GM03348 (cell line): ENCODE measurements at regions not wholly inside any gene's neighbourhood (a gene's known extent, or its start where the extent isn't known, plus 50 kb on each side); places are given as distances from the start of the nearest gene placed in this dataset.
"Not testable (repeated sequence)": the region's sequence is repeated elsewhere in the genome, so short reads cannot be mapped to it uniquely, and the experiment has no call there.

Experiments
- DNase-seq: peaks from one replicate; pipeline ENCODE4 v3.0.0; 2012; ENCODE audit warnings: low spot score

DNA sequence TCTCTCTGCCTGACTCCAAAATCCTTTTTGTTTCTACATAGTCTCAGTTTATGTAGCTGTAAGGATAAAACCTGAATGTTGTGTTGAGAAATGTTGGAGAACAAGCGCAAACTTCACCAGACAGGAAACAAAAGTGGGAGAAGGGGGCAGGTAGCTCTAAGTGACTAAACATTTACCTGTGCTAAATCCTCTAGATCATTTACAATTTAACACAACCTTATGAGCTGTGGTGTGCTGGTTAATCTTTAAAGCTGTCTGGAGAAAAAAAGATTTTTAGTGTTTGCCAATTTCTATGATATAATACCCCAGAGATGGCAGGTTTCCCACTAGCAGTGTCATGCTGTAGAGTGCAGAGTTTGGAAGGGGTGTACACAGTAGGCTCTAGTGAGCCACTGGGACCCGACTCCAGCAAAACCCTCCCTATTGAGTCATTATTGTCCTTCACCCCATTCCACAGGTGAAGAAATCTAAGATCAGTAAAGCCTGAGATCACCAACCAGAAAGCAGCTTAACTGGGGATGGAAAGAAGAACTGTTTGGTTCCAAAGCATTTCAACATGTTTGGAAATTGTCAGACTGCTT lies 992.0 kb downstream of the DCDC2C start:
- no peak for DNase-seq

GRCh38 chr2:4715065-4715464 lies 977.1 kb upstream of the SOX11 start:
- DNase-seq = no peak

DNA sequence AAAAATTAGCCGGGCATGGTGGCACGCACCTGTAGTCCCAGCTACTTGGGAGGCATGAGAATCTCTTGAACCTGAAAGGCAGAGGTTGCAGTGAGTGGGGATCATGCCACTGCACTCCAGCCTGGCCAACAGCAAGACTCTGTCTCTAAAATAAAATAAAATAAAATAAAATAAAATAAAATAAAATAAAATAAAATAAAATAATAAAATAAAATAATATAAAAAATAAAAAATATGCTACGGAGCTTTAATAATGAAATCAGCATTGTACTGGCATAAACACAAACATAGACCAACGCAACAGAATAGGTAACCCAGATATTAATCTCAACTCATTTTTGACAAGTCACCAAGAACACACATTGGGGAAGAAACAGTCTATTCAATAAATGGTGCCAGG lies 973.4 kb upstream of the SOX11 start:
- no peak for DNase-seq

DNA sequence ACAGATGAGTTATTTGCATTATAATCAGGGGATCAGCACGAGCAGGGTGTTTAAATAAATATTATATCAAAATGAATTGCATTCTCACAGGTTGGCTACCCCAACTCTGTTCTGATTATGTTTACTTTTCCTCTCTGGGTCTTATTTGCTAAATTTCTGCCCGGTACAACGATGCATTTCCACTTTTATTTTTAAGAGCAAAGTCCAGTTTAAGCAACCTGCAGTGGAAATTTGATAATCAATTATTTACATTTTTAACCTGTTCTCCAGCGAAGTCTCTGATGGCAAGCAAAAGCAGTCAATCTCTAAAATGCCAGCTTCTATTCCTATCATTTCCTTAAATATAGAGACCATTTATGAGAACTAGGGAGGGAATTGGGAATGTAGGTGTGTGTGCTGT lies 966.6 kb upstream of the SOX11 start:
- DNase-seq = no peak

DNA sequence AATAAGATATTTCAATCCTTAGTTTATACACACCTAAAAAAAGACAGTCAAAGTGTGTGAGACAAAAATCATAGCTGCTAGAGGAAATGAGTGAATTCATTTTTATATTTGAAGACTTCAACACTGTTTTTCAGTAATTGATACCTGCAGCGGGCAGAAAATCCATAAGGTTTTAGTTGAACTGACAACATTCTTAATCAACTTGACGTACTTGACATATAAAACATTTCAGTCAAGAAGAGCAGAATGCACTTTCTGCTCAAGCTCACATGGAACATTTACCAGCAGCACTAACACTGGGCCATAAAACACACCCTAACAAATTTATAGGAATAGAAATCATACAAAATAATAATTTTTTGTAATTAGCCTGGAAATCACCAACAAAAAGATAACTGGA lies 959.6 kb upstream of the SOX11 start:
- DNase-seq = no peak

- no peak for DNase-seq
Observed at GRCh38 chr2:4745056-4745991, 946.9 kb upstream of the SOX11 start.

DNA sequence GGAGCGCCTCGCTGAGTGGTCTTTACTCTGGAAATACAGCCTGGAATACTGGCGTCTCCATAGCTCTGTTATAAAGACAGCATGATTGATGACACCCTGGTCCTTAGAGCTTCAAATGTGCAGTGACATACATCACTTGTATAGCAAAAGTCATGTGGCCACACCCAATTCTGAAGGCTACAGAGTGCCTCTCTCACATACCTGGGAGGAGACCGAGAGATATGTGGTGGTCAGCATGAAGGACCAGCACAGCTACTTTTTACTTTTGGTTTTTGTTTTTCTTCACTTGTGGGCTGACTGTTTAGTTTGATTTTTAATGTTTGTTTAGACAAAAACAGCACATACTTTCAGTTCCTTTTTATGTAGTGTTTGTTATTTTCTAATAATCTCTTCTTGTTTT lies 938.5 kb upstream of the SOX11 start:
- no peak for DNase-seq

GRCh38 chr2:4762951-4763376 lies 929.2 kb upstream of the SOX11 start:
- DNase-seq = no peak

- no peak for DNase-seq
Observed at GRCh38 chr2:4765787-4766530, 926.2 kb upstream of the SOX11 start.

DNA sequence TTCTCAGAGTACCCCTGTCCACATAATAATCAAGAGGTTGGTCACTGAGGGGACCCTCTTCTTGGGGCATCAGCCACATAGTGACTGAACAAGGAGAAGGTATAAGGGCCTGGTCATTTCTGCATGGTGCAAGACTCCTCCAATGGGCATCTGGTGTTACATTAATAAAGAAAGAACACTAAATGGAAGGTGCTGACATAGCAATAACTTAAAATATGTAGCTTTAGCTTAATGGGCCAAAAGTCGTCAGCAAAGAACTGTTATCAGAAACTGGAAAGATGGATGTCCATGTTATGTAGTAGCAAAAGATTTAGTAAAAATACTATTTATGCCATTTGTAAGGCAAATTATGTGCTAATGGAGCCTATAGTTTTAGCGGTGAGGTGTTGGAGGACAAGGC lies 916.5 kb upstream of the SOX11 start:
- no peak for DNase-seq

GRCh38 chr2:4780679-4781078 lies 911.5 kb upstream of the SOX11 start:
- DNase-seq = no peak

- DNase-seq = no peak
Observed at GRCh38 chr2:4782647-4783046, 909.5 kb upstream of the SOX11 start.

GRCh38 chr2:4791488-4791887 lies 900.7 kb upstream of the SOX11 start:
- no peak for DNase-seq

GRCh38 chr2:4792126-4792525 lies 900.1 kb upstream of the SOX11 start:
- DNase-seq = no peak

- DNase-seq = no peak
Observed at GRCh38 chr2:4803396-4803795, 888.8 kb upstream of the SOX11 start.

- not testable (repeated sequence) for DNase-seq
Observed at GRCh38 chr2:4814137-4814536, 878.0 kb upstream of the SOX11 start.

GRCh38 chr2:4827836-4828235 lies 864.3 kb upstream of the SOX11 start:
- no peak for DNase-seq

- DNase-seq = no peak
Observed at GRCh38 chr2:4828682-4829374, 863.4 kb upstream of the SOX11 start.

DNA sequence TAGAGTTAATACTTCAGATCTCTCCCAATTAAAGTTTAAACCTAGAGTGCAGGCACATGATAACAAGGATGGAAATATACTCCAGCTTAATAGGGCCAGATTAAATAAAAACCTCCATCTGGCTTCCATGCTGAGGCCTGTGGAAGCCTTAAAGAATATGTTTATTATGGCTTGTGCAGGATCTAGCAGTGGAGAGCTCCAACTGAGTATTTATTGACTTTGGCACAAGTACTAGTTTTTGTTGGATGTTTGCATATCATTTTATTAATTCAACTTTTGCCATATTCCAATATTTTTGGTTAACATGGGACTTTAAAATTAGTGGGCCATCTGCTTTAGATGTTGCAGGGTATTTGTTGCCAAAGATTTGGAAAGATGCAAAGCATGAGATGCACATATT lies 860.4 kb upstream of the SOX11 start:
- no peak for DNase-seq

GRCh38 chr2:4832642-4833041 lies 859.5 kb upstream of the SOX11 start:
- DNase-seq = no peak

- no peak for DNase-seq
Observed at GRCh38 chr2:4838626-4839025, 853.6 kb upstream of the SOX11 start.

GRCh38 chr2:4840791-4841190 lies 851.4 kb upstream of the SOX11 start:
- DNase-seq = no peak
